Sigmoid colon (tissue), 6 donors: ENCODE measurements at regions not wholly inside any gene's neighbourhood (a gene's known extent, or its start where the extent isn't known, plus 50 kb on each side); places are given as distances from the start of the nearest gene placed in this dataset.

Source experiments
- DNase-seq: peaks from one replicate; pipeline ENCODE4 v3.0.0-alpha.2; 2019
- H3K27ac ChIP-seq, 4 donors: fragments of 200-600 bp; sonication (generic); one replicate each; pipeline ENCODE4 v1.5.1; 2016 to 2019; ENCODE audit warnings: mild to moderate bottlenecking in 1 of 4
- H3K27me3 ChIP-seq, 3 donors: fragments of 200-600 bp; sonication (generic); one replicate each; pipeline ENCODE4 v1.5.1; 2019; ENCODE audit warnings: mild to moderate bottlenecking in 1 of 3
- H3K36me3 ChIP-seq, 4 donors: fragments of 200-600 bp; sonication (generic); one replicate each; pipeline ENCODE4 v1.5.1; 2016 to 2019
- H3K4me1 ChIP-seq, 4 donors: fragments of 200-600 bp; sonication (generic); one replicate each; pipeline ENCODE4 v1.5.1; 2017 to 2019
- H3K4me3 ChIP-seq, 4 donors: fragments of 200-600 bp; sonication (generic); one replicate each; pipeline ENCODE4 v1.5.1; 2017 to 2019; ENCODE audit warnings: mild to moderate bottlenecking in 2 of 4, moderate library complexity in 1 of 4
- H3K9me3 ChIP-seq, 4 donors: fragments of 200-600 bp in 3 of 4; sonication (generic) in 3 of 4; one replicate each; pipeline versions ENCODE4 v1.5.1 to v1.6.1; 2013 to 2019
- EP300 ChIP-seq, 4 donors: sonication (generic); formaldehyde crosslinking; IDR thresholded peaks; one replicate each; pipeline ENCODE4 v1.6.1; 2017; ENCODE audit warnings: antibody characterized with exemption in 4 of 4
- POLR2A ChIP-seq, 2 donors: fragments of 450-650 bp; IDR thresholded peaks; one replicate each; pipeline ENCODE4 v1.6.1; 2016; ENCODE audit warnings: antibody characterized with exemption in 2 of 2, mild to moderate bottlenecking in 2 of 2, moderate library complexity in 2 of 2
- POLR2AphosphoS5 ChIP-seq, 4 donors: sonication (generic); formaldehyde crosslinking; IDR thresholded peaks; one replicate each; pipeline ENCODE4 v1.6.1; 2017; ENCODE audit warnings: antibody characterized with exemption in 4 of 4
- WGBS, 2 donors: extraction: QIAGEN DNeasy Blood & Tissue Kit; methylation state at CpG; one replicate each; pipeline ENCODE4 v1.1.7; 2013; 5-methylcytosine and 5-hydroxymethylcytosine counted together
- intact Hi-C: fragments of 100-400 bp; cut with DNase I; formaldehyde crosslinking; loops from one replicate; pipeline ENCODE4 v1.15.1; 2023
- TF ChIP-seq, protein P1 (sequence below), 4 experiments: fragments of 450-650 bp in 3 of 4; fragments of 200-600 bp in 1 of 4; IDR thresholded peaks; one replicate each; pipeline ENCODE4 v1.5.1; 2016 to 2019; ENCODE audit warnings: antibody characterized with exemption in 4 of 4, mild to moderate bottlenecking in 3 of 4, moderate library complexity in 2 of 4
- donor health status: healthy with polysubstance abuse.
- donor health status: healthy.

GRCh38 chr11:130808541-130808940 is 107.7 kb downstream of the SNX19 start:
- no peak for TF ChIP-seq POLR2A (IDR thresholded peaks at IDR 0.05)
- TF ChIP-seq, protein P1, sequence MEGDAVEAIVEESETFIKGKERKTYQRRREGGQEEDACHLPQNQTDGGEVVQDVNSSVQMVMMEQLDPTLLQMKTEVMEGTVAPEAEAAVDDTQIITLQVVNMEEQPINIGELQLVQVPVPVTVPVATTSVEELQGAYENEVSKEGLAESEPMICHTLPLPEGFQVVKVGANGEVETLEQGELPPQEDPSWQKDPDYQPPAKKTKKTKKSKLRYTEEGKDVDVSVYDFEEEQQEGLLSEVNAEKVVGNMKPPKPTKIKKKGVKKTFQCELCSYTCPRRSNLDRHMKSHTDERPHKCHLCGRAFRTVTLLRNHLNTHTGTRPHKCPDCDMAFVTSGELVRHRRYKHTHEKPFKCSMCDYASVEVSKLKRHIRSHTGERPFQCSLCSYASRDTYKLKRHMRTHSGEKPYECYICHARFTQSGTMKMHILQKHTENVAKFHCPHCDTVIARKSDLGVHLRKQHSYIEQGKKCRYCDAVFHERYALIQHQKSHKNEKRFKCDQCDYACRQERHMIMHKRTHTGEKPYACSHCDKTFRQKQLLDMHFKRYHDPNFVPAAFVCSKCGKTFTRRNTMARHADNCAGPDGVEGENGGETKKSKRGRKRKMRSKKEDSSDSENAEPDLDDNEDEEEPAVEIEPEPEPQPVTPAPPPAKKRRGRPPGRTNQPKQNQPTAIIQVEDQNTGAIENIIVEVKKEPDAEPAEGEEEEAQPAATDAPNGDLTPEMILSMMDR (IDR thresholded peaks at IDR 0.05), result no peak
- Histone ChIP-seq H3K4me3 (no peak overlapping the region), H3K36me3 (no peaks in the 10 kb centered on the region), H3K9me3 (no peaks in the 10 kb centered on the region), H3K4me1 (no peaks in the 10 kb centered on the region), H3K27ac (no peak overlapping the region), H3K27me3 (no peaks in the 10 kb centered on the region)
- intact Hi-C loops, result no loop called here
- DNase-seq, result no peak
- WGBS, 2 donors, result 91 to 96% methylated on average over 1 of the region's 1 CpG

- no peaks in the 10 kb centered on the region for H3K9me3 ChIP-seq
- DNase-seq, result no peak
- WGBS, 2 donors, result 94 to 96% methylated on average over 8 of the region's 8 CpGs
- H3K4me3 ChIP-seq, result no peak overlapping the region
- no peaks in the 10 kb centered on the region for H3K27me3 ChIP-seq
- no peaks in the 10 kb centered on the region for H3K4me1 ChIP-seq
- no peak overlapping the region for H3K27ac ChIP-seq
- TF ChIP-seq, protein P1 (IDR thresholded peaks at IDR 0.05), result no peak
- TF ChIP-seq POLR2AphosphoS5 (IDR thresholded peaks at IDR 0.05) (no peak), EP300 (IDR thresholded peaks at IDR 0.05) (no peak), POLR2A (IDR thresholded peaks at IDR 0.05) (no peak)
- H3K36me3 ChIP-seq, result no peaks in the 10 kb centered on the region
- intact Hi-C loops, result no loop called here
Observed at GRCh38 chr11:130813196-130813595, 103.1 kb downstream of the SNX19 start.

- no peaks in the 10 kb centered on the region for H3K36me3 ChIP-seq
- intact Hi-C loops, result no loop called here
- H3K27me3 ChIP-seq, result no peaks in the 10 kb centered on the region
- H3K4me1 ChIP-seq, result no peaks in the 10 kb centered on the region
- TF ChIP-seq EP300 (IDR thresholded peaks at IDR 0.05) (no peak), POLR2AphosphoS5 (IDR thresholded peaks at IDR 0.05) (no peak), POLR2A (IDR thresholded peaks at IDR 0.05) (no peak)
- TF ChIP-seq, protein P1 (IDR thresholded peaks at IDR 0.05), result no peak
- no peaks in the 10 kb centered on the region for H3K9me3 ChIP-seq
- DNase-seq, result no peak
- 67 to 84% methylated on average over 3 of the region's 3 CpGs for WGBS, 2 donors
- H3K4me3 ChIP-seq, result no peak overlapping the region
- H3K27ac ChIP-seq, result no peak overlapping the region
Observed at GRCh38 chr11:130813638-130814037, 102.6 kb downstream of the SNX19 start.

DNA sequence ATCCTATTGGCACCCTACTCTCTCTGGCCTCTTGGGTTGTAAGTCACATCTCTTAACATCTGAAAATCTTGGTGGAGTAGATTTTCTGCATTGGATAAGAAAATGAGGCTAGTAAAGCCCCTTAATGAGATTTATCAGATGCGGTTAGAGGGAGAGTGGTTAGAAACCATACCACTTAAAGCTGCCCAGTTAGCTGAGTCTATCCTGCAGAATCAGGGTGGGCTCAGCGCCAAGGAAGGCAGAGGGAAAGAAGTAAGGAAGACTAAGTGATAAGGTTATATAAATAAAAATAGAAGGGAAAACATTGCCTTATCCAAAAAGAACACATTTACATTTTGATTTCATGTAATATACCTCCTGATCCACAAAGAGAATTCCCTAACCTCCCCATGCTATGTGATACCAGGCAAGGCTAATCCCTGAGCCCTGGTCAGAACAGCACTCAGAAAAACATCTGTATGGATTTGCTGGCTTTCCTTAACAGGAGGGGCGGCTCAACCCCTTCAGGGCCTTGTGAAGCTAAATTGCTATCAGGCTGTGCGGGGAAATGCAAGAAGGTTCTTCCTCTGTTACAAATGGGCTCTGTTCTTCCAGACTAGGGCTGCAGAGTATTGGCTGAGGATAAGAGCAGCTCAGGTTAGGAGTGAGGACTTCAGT is 101.7 kb downstream of the SNX19 start:
- Histone ChIP-seq H3K36me3 (no peaks in the 10 kb centered on the region), H3K27ac (no peak overlapping the region), H3K4me3 (no peak overlapping the region), H3K4me1 (peaks cover 0 to 2% (median 0%) of the 10 kb centered on the region in 4 donors), H3K27me3 (no peaks in the 10 kb centered on the region), H3K9me3 (no peaks in the 10 kb centered on the region)
- WGBS, 2 donors, result 86 to 95% methylated on average over 4 of the region's 4 CpGs
- no peak for TF ChIP-seq POLR2A (IDR thresholded peaks at IDR 0.05)
- TF ChIP-seq, protein P1 (IDR thresholded peaks at IDR 0.05), result no peak
- TF ChIP-seq POLR2AphosphoS5 (IDR thresholded peaks at IDR 0.05), result no peak
- TF ChIP-seq EP300 (IDR thresholded peaks at IDR 0.05), result no peak
- intact Hi-C loops, result no loop called here
- DNase-seq, result no peak
